Panc1 (cell line): ENCODE measurements at regions not wholly inside any gene's neighbourhood (a gene's known extent, or its start where the extent isn't known, plus 50 kb on each side); places are given as distances from the start of the nearest gene placed in this dataset.

Experiments used
- ATAC-seq: fragments of 200-7000 bp; cut with Tn5 transposase; 2 replicates; pipeline ENCODE4 v1.9.1; 2020; ENCODE audit warnings: mild to moderate bottlenecking, moderate library complexity
- BruUV-seq: library from RNA; stranded (reverse); fragments of 400-500 nt; replicated peaks from 2 replicates; lab custom pipeline; 2021; lab: Mats Ljungman, UMichigan
- CTCF ChIA-PET: fragments of 300-600 bp; sonication (Branson Sonifier 250); formaldehyde crosslinking; loops from one replicate; lab custom pipeline; 2022; ENCODE audit warnings: antibody characterized with exemption; lab: Charles Lee
- POLR2A ChIA-PET: fragments of 300-600 bp; sonication (Branson Sonifier 250); formaldehyde crosslinking; loops from one replicate; lab custom pipeline; 2022; ENCODE audit warnings: antibody characterized with exemption; lab: Charles Lee
- DNase-seq: peaks from one replicate; pipeline ENCODE4 v3.0.0-alpha.2; 2010; ENCODE audit warnings: low read depth, low spot score
- H3K27ac ChIP-seq: 2 replicates; pipeline ENCODE4 v1.5.1; 2011; ENCODE audit warnings: mild to moderate bottlenecking, low read length, inconsistent platforms
- H3K27me3 ChIP-seq: fragments of 200-500 bp; sonication (Bioruptor generic); 2 replicates; pipeline ENCODE4 v1.6.0; 2014; ENCODE audit warnings: low read length, inconsistent platforms; ENCODE audit not compliant: control insufficient read depth, insufficient read depth
- H3K36me3 ChIP-seq: fragments of 200-500 bp; sonication (Bioruptor generic); 2 replicates; pipeline ENCODE4 v1.5.1; 2014; ENCODE audit warnings: inconsistent platforms, mild to moderate bottlenecking, low read length, moderate library complexity; ENCODE audit not compliant: control insufficient read depth, insufficient read depth
- H3K4me1 ChIP-seq: 2 replicates; pipeline ENCODE4 v1.5.1; 2011; ENCODE audit warnings: inconsistent platforms, mild to moderate bottlenecking, low read length, moderate library complexity; ENCODE audit not compliant: control insufficient read depth, insufficient read depth
- H3K4me3 ChIP-seq, 2 experiments: 2 replicates each; pipeline ENCODE4 v1.5.1; 2011 to 2012; ENCODE audit warnings: low read depth in 2 of 2, low read length in 2 of 2, mild to moderate bottlenecking in 2 of 2, inconsistent platforms in 1 of 2, moderate library complexity in 1 of 2
- H3K9me3 ChIP-seq: fragments of 200-500 bp; sonication (Bioruptor generic); 2 replicates; pipeline ENCODE4 v1.5.1; 2014; ENCODE audit warnings: low read depth, mild to moderate bottlenecking, inconsistent platforms, low read length, moderate library complexity; ENCODE audit not compliant: control insufficient read depth, insufficient read depth
- POLR2AphosphoS5 ChIP-seq: IDR thresholded peaks from 2 replicates; pipeline ENCODE4 v1.6.1; 2012; ENCODE audit warnings: mild to moderate bottlenecking, low read depth, low read length, moderate library complexity
- SIN3A ChIP-seq: IDR thresholded peaks from 2 replicates; pipeline ENCODE4 v1.6.1; 2012; ENCODE audit warnings: low read depth, mild to moderate bottlenecking, low read length, moderate library complexity, borderline replicate concordance; ENCODE audit not compliant: insufficient read depth
- TCF7L2 ChIP-seq: IDR thresholded peaks from 2 replicates; pipeline ENCODE4 v1.6.1; 2011; ENCODE audit warnings: mild to moderate bottlenecking, low read depth, low read length, inconsistent platforms
- in situ Hi-C: cut with HindIII; loops from 2 replicates; pipeline ENCODE4 v1.10.0; 2016; ENCODE audit warnings: low sequenced_read_pairs, low pct_unique_long_range_greater_than_20kb
- intact Hi-C: fragments of 100-400 bp; cut with micrococcal nuclease; formaldehyde crosslinking; loops from one replicate; pipeline ENCODE4 v1.10.0; 2022; ENCODE audit not compliant: unreplicated experiment
- TF ChIP-seq, protein P1 (sequence below), 2 experiments: IDR thresholded peaks; 2 replicates each; pipeline ENCODE4 v1.6.1; 2011 to 2012; ENCODE audit warnings: low read depth in 2 of 2, control low read depth in 1 of 2, low read length in 1 of 2, mild to moderate bottlenecking in 1 of 2, moderate library complexity in 1 of 2; ENCODE audit not compliant: insufficient read depth in 1 of 2
- TF ChIP-seq, protein P2 (sequence below): fragments of 450-650 bp; IDR thresholded peaks from 2 replicates; pipeline ENCODE4 v1.5.1; 2017; ENCODE audit warnings: mild to moderate bottlenecking

DNA sequence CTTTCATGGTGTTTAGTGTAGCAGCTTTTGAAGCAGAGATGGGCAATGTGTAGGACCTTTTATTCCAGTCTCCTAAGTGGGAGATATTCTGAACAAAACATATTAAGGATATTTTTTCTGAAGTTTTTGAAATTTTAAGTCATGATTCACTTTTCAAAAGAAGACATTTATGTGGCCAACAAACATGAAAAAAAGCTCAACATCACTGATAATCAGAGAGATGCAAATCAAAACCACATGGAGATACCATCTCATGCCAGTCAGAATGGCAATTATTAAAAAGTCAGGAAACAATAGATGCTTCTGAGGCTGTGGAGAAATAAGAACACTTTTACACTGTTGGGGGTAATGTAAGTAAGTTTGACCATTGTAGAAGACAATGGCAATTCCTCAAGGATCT is 76.0 kb downstream of the FAT4 start:
- ATAC-seq (no peak), DNase-seq (no peak)
- H3K4me3 ChIP-seq: no peak overlapping the region
- in situ Hi-C loops: no loop called here
- H3K27ac ChIP-seq: peak overlapping the region; percentile 87
- H3K36me3 ChIP-seq: no peaks in the 10 kb centered on the region
- ChIA-PET POLR2A (no interaction called here), CTCF (no interaction called here)
- no peaks in the 10 kb centered on the region for H3K9me3 ChIP-seq
- intact Hi-C loops: no loop called here
- no peaks in the 10 kb centered on the region for H3K27me3 ChIP-seq
- no peak for TF ChIP-seq SIN3A
- TF ChIP-seq TCF7L2: no peak
- TF ChIP-seq, protein P1, sequence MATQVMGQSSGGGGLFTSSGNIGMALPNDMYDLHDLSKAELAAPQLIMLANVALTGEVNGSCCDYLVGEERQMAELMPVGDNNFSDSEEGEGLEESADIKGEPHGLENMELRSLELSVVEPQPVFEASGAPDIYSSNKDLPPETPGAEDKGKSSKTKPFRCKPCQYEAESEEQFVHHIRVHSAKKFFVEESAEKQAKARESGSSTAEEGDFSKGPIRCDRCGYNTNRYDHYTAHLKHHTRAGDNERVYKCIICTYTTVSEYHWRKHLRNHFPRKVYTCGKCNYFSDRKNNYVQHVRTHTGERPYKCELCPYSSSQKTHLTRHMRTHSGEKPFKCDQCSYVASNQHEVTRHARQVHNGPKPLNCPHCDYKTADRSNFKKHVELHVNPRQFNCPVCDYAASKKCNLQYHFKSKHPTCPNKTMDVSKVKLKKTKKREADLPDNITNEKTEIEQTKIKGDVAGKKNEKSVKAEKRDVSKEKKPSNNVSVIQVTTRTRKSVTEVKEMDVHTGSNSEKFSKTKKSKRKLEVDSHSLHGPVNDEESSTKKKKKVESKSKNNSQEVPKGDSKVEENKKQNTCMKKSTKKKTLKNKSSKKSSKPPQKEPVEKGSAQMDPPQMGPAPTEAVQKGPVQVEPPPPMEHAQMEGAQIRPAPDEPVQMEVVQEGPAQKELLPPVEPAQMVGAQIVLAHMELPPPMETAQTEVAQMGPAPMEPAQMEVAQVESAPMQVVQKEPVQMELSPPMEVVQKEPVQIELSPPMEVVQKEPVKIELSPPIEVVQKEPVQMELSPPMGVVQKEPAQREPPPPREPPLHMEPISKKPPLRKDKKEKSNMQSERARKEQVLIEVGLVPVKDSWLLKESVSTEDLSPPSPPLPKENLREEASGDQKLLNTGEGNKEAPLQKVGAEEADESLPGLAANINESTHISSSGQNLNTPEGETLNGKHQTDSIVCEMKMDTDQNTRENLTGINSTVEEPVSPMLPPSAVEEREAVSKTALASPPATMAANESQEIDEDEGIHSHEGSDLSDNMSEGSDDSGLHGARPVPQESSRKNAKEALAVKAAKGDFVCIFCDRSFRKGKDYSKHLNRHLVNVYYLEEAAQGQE (IDR thresholded peaks at IDR 0.05; ENCODE audit: insufficient read depth in 1 of 2, low read depth in 2 of 2, low read length in 1 of 2): no peak
- TF ChIP-seq POLR2AphosphoS5: no peak
- TF ChIP-seq, protein P2, sequence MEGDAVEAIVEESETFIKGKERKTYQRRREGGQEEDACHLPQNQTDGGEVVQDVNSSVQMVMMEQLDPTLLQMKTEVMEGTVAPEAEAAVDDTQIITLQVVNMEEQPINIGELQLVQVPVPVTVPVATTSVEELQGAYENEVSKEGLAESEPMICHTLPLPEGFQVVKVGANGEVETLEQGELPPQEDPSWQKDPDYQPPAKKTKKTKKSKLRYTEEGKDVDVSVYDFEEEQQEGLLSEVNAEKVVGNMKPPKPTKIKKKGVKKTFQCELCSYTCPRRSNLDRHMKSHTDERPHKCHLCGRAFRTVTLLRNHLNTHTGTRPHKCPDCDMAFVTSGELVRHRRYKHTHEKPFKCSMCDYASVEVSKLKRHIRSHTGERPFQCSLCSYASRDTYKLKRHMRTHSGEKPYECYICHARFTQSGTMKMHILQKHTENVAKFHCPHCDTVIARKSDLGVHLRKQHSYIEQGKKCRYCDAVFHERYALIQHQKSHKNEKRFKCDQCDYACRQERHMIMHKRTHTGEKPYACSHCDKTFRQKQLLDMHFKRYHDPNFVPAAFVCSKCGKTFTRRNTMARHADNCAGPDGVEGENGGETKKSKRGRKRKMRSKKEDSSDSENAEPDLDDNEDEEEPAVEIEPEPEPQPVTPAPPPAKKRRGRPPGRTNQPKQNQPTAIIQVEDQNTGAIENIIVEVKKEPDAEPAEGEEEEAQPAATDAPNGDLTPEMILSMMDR: no peak
- H3K4me1 ChIP-seq: peaks cover 21% of the 10 kb centered on the region
- BruUV-seq: no TSS peak

DNA sequence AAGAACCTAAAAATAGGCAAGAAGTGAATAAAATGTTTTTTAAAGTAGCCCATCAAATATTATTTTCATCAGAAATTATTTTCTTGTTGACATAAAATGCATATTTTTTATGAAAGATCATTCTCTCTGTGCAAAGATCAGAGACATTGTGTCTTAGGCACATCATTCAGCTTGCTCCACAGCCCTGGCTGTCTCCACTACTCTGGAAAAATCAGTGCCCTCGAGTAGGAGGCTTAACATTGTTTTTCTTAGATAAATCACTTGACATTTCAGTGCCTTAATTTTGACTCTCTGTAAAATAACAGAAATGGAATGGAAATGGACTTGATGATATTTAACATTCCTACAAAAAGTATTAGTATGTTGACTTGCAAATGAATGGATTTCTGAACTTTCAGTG is 77.9 kb downstream of the FAT4 start:
- no peak for DNase-seq
- CTCF ChIA-PET: no interaction called here
- POLR2A ChIA-PET: no interaction called here
- intact Hi-C loops (no loop called here), in situ Hi-C loops (no loop called here)
- no peak for ATAC-seq
- peak overlapping the region; percentile 57; the same call in 1 of the 2 replicates for H3K27ac ChIP-seq
- H3K36me3 ChIP-seq: no peaks in the 10 kb centered on the region
- no peaks in the 10 kb centered on the region for H3K9me3 ChIP-seq
- H3K4me3 ChIP-seq: no peak overlapping the region
- peaks cover 28% of the 10 kb centered on the region for H3K4me1 ChIP-seq
- TF ChIP-seq SIN3A: no peak
- H3K27me3 ChIP-seq: no peaks in the 10 kb centered on the region
- no TSS peak for BruUV-seq

DNA sequence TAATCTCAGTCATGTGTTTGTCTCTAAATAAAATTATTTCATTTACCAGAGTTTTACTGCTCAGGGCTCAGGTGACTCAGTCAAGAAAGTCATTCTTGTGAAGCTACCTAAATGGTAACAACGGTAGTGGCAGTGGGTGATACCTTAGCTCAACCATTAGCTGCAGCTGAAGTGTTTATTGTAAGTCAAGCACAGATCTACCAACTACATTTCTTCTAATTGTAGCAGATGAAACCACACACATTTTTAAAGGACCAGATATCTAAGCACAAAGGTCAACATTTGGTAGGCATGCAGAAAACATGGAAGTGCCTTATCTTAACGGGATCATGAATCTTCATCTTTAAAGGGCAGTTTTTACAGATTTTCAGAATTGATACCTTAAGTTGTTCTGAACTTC is 79.1 kb downstream of the FAT4 start:
- H3K4me1 ChIP-seq: peaks cover 34% of the 10 kb centered on the region
- CTCF ChIA-PET: no interaction called here
- POLR2A ChIA-PET: no interaction called here
- DNase-seq: no peak
- H3K36me3 ChIP-seq: no peaks in the 10 kb centered on the region
- ATAC-seq: no peak
- no peaks in the 10 kb centered on the region for H3K27me3 ChIP-seq
- H3K9me3 ChIP-seq: no peaks in the 10 kb centered on the region
- peak overlapping the region; percentile 44; the same call in 1 of the 2 replicates for H3K27ac ChIP-seq
- no peak overlapping the region for H3K4me3 ChIP-seq
- TF ChIP-seq, protein P2: no peak
- TF ChIP-seq, protein P1 (IDR thresholded peaks at IDR 0.05; ENCODE audit: insufficient read depth in 1 of 2, low read depth in 2 of 2, low read length in 1 of 2): no peak
- no peak for TF ChIP-seq SIN3A
- no peak for TF ChIP-seq TCF7L2
- no peak for TF ChIP-seq POLR2AphosphoS5
- no TSS peak for BruUV-seq
- in situ Hi-C loops: no loop called here
- intact Hi-C loops: no loop called here
